HT1080 (cell line): ENCODE measurements at regions not wholly inside any gene's neighbourhood (a gene's known extent, or its start where the extent isn't known, plus 50 kb on each side); places are given as distances from the start of the nearest gene placed in this dataset.
"Not testable (repeated sequence)": the region's sequence is repeated elsewhere in the genome, so short reads cannot be mapped to it uniquely, and the experiment has no call there.

ENCODE experiments used
- DNase-seq: peaks from one replicate; pipeline ENCODE4 v3.0.0-alpha.2; 2015; ENCODE audit warnings: low read depth

GRCh38 chr3:18557216-18557615 lies 132.1 kb upstream of the SATB1 start:
- DNase-seq = no peak

GRCh38 chr3:18556503-18557135 lies 131.5 kb upstream of the SATB1 start:
- peak; percentile 79 for DNase-seq

GRCh38 chr3:18556001-18556408 lies 130.9 kb upstream of the SATB1 start:
- DNase-seq = peak; percentile 49

GRCh38 chr3:18552579-18553105 lies 127.5 kb upstream of the SATB1 start:
- not testable (repeated sequence) for DNase-seq

- no peak for DNase-seq
Measured at GRCh38 chr3:18546632-18547031, 121.5 kb upstream of the SATB1 start.

GRCh38 chr3:18544146-18544545 lies 119.0 kb upstream of the SATB1 start:
- no peak for DNase-seq

- no peak for DNase-seq
Measured at GRCh38 chr3:18538463-18539230, 113.5 kb upstream of the SATB1 start.

- no peak for DNase-seq
Measured at GRCh38 chr3:18533039-18533438, 107.9 kb upstream of the SATB1 start.

GRCh38 chr3:18531662-18532061 lies 106.5 kb upstream of the SATB1 start:
- DNase-seq = no peak

GRCh38 chr3:18529631-18530030 lies 104.5 kb upstream of the SATB1 start:
- DNase-seq = no peak

GRCh38 chr3:18527691-18528090 lies 102.6 kb upstream of the SATB1 start:
- no peak for DNase-seq

GRCh38 chr3:18526667-18527066 lies 101.5 kb upstream of the SATB1 start:
- DNase-seq = no peak

GRCh38 chr3:18516170-18516569 lies 91.0 kb upstream of the SATB1 start:
- DNase-seq = not testable (repeated sequence)

- DNase-seq = no peak
Measured at GRCh38 chr3:18513091-18513490, 88.0 kb upstream of the SATB1 start.

- DNase-seq = no peak
Measured at GRCh38 chr3:18512007-18512406, 86.9 kb upstream of the SATB1 start.

- DNase-seq = no peak
Measured at GRCh38 chr3:18510947-18511346, 85.8 kb upstream of the SATB1 start.

GRCh38 chr3:18507333-18507732 lies 82.2 kb upstream of the SATB1 start:
- DNase-seq = no peak

GRCh38 chr3:18505056-18505455 lies 79.9 kb upstream of the SATB1 start:
- DNase-seq = no peak

GRCh38 chr3:18501679-18502343 lies 76.7 kb upstream of the SATB1 start:
- DNase-seq = peak; percentile 28

GRCh38 chr3:18500322-18500721 lies 75.2 kb upstream of the SATB1 start:
- no peak for DNase-seq

GRCh38 chr3:18499301-18499700 lies 74.2 kb upstream of the SATB1 start:
- no peak for DNase-seq

- no peak for DNase-seq
Measured at GRCh38 chr3:18494251-18494650, 69.1 kb upstream of the SATB1 start.
